IMR-90 (cell line): ENCODE measurements at regions not wholly inside any gene's neighbourhood (a gene's known extent, or its start where the extent isn't known, plus 50 kb on each side); places are given as distances from the start of the nearest gene placed in this dataset.

ENCODE experiments used
- ATAC-seq: fragments of 200-7000 bp; cut with Tn5 transposase; 2 replicates; pipeline ENCODE4 v1.9.1; 2020; ENCODE audit warnings: low read depth, mild to moderate bottlenecking, moderate library complexity
- BruUV-seq: library from RNA; stranded (reverse); fragments of 400-500 nt; replicated peaks from 2 replicates; lab custom pipeline; 2021; lab: Mats Ljungman, UMichigan
- CTCF ChIA-PET: fragments of 300-600 bp; formaldehyde crosslinking; extraction: SDS; loops from one replicate; lab custom pipeline; 2021; ENCODE audit warnings: antibody characterized with exemption; lab: Yijun Ruan, JAX
- POLR2A ChIA-PET: fragments of 300-600 bp; sonication (Branson Sonifier 250); formaldehyde crosslinking; loops from one replicate; lab custom pipeline; 2022; ENCODE audit warnings: antibody characterized with exemption; ENCODE audit not compliant: unreplicated experiment; lab: Charles Lee
- DNase-seq: peaks from one replicate; pipeline ENCODE4 v3.0.0; 2013
- H2AFZ ChIP-seq: replicated peaks from 2 replicates; pipeline ENCODE3; 2013; ENCODE audit warnings: low read length, mild to moderate bottlenecking; ENCODE audit not compliant: poor library complexity
- H2AK5ac ChIP-seq: 2 replicates; pipeline ENCODE4 v1.6.1; 2013; ENCODE audit warnings: low read depth, low read length, inconsistent platforms
- H2AK9ac ChIP-seq: replicated peaks from 2 replicates; pipeline ENCODE3; 2013; ENCODE audit warnings: mild to moderate bottlenecking, low read depth, low read length, moderate library complexity; ENCODE audit not compliant: poor library complexity
- H2BK120ac ChIP-seq: 2 replicates; pipeline ENCODE4 v1.6.1; 2013; ENCODE audit warnings: low read depth, low read length, inconsistent platforms
- H2BK15ac ChIP-seq: 3 replicates; pipeline ENCODE4 v1.6.1; 2013; ENCODE audit warnings: low read depth, low read length, inconsistent platforms
- H2BK20ac ChIP-seq: 2 replicates; pipeline ENCODE4 v1.6.1; 2013; ENCODE audit warnings: low read depth, mild to moderate bottlenecking, inconsistent platforms, low read length, moderate library complexity
- H2BK5ac ChIP-seq: 2 replicates; pipeline ENCODE4 v1.6.1; 2013; ENCODE audit warnings: mild to moderate bottlenecking, low read depth, low read length, inconsistent platforms; ENCODE audit not compliant: poor library complexity, severe bottlenecking
- H3K14ac ChIP-seq: replicated peaks from 2 replicates; pipeline ENCODE4 v1.6.1; 2013; ENCODE audit warnings: low read depth, low read length, inconsistent platforms
- H3K18ac ChIP-seq: 2 replicates; pipeline ENCODE4 v1.6.1; 2013; ENCODE audit warnings: low read depth, low read length, control low read depth
- H3K23ac ChIP-seq: 2 replicates; pipeline ENCODE4 v1.6.1; 2013; ENCODE audit warnings: low read depth, low read length, inconsistent platforms
- H3K27ac ChIP-seq: 2 replicates; pipeline ENCODE4 v1.5.1; 2013; ENCODE audit warnings: mild to moderate bottlenecking, control low read depth, low read length; ENCODE audit not compliant: insufficient read depth
- H3K27me3 ChIP-seq: 2 replicates; pipeline ENCODE4 v1.6.1; 2013; ENCODE audit warnings: low read length; ENCODE audit not compliant: control insufficient read depth, insufficient read depth
- H3K36me3 ChIP-seq: 2 replicates; pipeline ENCODE4 v1.6.1; 2013; ENCODE audit warnings: low read length, mixed read lengths; ENCODE audit not compliant: control insufficient read depth, insufficient read depth
- H3K4ac ChIP-seq: 2 replicates; pipeline ENCODE4 v1.6.1; 2013; ENCODE audit warnings: low read depth, low read length, inconsistent platforms
- H3K4me1 ChIP-seq: 2 replicates; pipeline ENCODE4 v1.6.1; 2013; ENCODE audit warnings: low read length, mixed read lengths; ENCODE audit not compliant: control insufficient read depth, insufficient read depth
- H3K4me2 ChIP-seq: 2 replicates; pipeline ENCODE4 v1.6.1; 2013; ENCODE audit warnings: low read depth, mild to moderate bottlenecking, control low read depth, low read length, moderate library complexity
- H3K4me3 ChIP-seq: 2 replicates; pipeline ENCODE4 v1.5.1; 2013; ENCODE audit warnings: low read depth, mild to moderate bottlenecking, control low read depth, low read length, moderate library complexity; ENCODE audit not compliant: insufficient read depth
- H3K56ac ChIP-seq: 2 replicates; pipeline ENCODE4 v1.6.1; 2013; ENCODE audit warnings: low read length, inconsistent platforms; ENCODE audit not compliant: insufficient read depth; ENCODE audit errors: extremely low read depth
- H3K79me1 ChIP-seq, 2 experiments: 2 replicates each; pipeline ENCODE4 v1.6.1; 2013; ENCODE audit warnings: low read length in 2 of 2, inconsistent platforms in 1 of 2, low read depth in 1 of 2
- H3K9ac ChIP-seq: 2 replicates; pipeline ENCODE4 v1.6.1; 2013; ENCODE audit warnings: low read depth, low read length, control low read depth
- H3K9me1 ChIP-seq: 2 replicates; pipeline ENCODE4 v1.6.1; 2013; ENCODE audit warnings: low read length, inconsistent platforms; ENCODE audit not compliant: insufficient read depth
- H3K9me3 ChIP-seq: 2 replicates; pipeline ENCODE4 v1.6.1; 2013; ENCODE audit warnings: low read length; ENCODE audit not compliant: control insufficient read depth, insufficient read depth
- H4K20me1 ChIP-seq: 2 replicates; pipeline ENCODE4 v1.6.1; 2013; ENCODE audit warnings: low read length, inconsistent platforms; ENCODE audit not compliant: insufficient read depth
- H4K5ac ChIP-seq: 2 replicates; pipeline ENCODE4 v1.6.1; 2013; ENCODE audit warnings: mild to moderate bottlenecking, low read depth, low read length, control low read depth
- H4K8ac ChIP-seq, 2 experiments: 2 replicates each; pipeline ENCODE4 v1.6.1; 2013; ENCODE audit warnings: low read depth in 2 of 2, low read length in 2 of 2, control low read depth in 1 of 2, inconsistent platforms in 1 of 2
- H4K91ac ChIP-seq: 2 replicates; pipeline ENCODE4 v1.6.1; 2013; ENCODE audit warnings: low read depth, low read length, inconsistent platforms; ENCODE audit not compliant: insufficient read depth
- BHLHE40 ChIP-seq: fragments of 150-350 bp; IDR thresholded peaks from 2 replicates; pipeline ENCODE4 v1.6.1; 2016; ENCODE audit warnings: mild to moderate bottlenecking, low read depth, low read length
- MAFK ChIP-seq: IDR thresholded peaks from 2 replicates; pipeline ENCODE4 v1.6.1; 2012; ENCODE audit warnings: low read depth, low read length, improper control_type of control experiment
- RAD21 ChIP-seq: IDR thresholded peaks from 2 replicates; pipeline ENCODE4 v1.6.1; 2012; ENCODE audit warnings: low read length, improper control_type of control experiment
- RFX5 ChIP-seq: IDR thresholded peaks from 2 replicates; pipeline ENCODE4 v1.8.0; 2012; ENCODE audit warnings: low read depth, mild to moderate bottlenecking, low read length, moderate library complexity
- SMC3 ChIP-seq: fragments of 150-350 bp; IDR thresholded peaks from 2 replicates; pipeline ENCODE4 v1.6.1; 2016; ENCODE audit warnings: low read depth, mild to moderate bottlenecking, antibody characterized with exemption, low read length, moderate library complexity
- WGBS, 2 experiments: methylation state at CpG; one replicate each; pipeline versions ENCODE4 v1.1.5 to v1.1.7; 2013; ENCODE audit warnings: missing lambda C conversion rate in 2 of 2; ENCODE audit not compliant: insufficient read length in 1 of 2; ENCODE audit errors: extremely low coverage in 2 of 2; 5-methylcytosine and 5-hydroxymethylcytosine counted together
- dilution Hi-C: fragments of 300-500 bp; cut with HindIII; formaldehyde crosslinking; loops from one replicate; pipeline ENCODE4 v1.14.3; 2018; ENCODE audit warnings: low sequenced_read_pairs; ENCODE audit not compliant: unreplicated experiment
- in situ Hi-C: fragments of 300-500 bp; cut with MboI; formaldehyde crosslinking; loops from 3 replicates; pipeline ENCODE4 v1.14.3; 2019; ENCODE audit warnings: low sequenced_read_pairs, inconsistent platforms, mixed read lengths
- intact Hi-C: fragments of 100-400 bp; cut with micrococcal nuclease; formaldehyde crosslinking; loops from 2 replicates; pipeline ENCODE4 v1.10.0; 2022

DNA sequence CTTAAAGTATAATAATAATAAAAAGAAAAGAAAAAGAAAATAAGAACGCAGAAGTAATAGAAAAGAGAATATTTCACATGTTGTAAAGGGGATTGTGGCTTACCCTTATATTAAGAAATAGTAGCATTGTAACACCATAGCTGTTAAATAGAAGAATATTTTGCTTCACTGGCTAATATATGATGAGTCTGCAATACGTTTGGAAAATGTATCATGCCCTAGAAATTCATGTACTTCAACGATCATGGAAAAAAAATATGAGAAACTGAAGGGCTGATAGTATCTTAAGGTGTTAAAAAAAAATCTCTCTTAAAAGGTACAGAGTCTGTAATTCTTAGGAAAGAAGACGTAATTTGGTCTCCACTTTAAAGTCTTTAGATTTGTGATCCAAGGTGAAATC, 1390.5 kb upstream of the ADGRL2 start:
- Histone ChIP-seq H3K18ac (no peak overlapping the region), H2AFZ (no peak overlapping the region), H3K27me3 (no peaks in the 10 kb centered on the region), H3K9me1 (no peaks in the 10 kb centered on the region), H4K8ac (no peak overlapping the region), H2BK20ac (no peak overlapping the region), H3K4me2 (no peak overlapping the region), H3K79me1 (no peaks in the 10 kb centered on the region), H3K36me3 (no peaks in the 10 kb centered on the region), H3K4ac (no peak overlapping the region), H2AK5ac (no peak overlapping the region), H3K4me3 (no peak overlapping the region), H4K91ac (no peak overlapping the region), H3K27ac (no peak overlapping the region), H3K9me3 (no peaks in the 10 kb centered on the region), H2BK120ac (no peak overlapping the region), H3K23ac (no peak overlapping the region), H3K4me1 (no peaks in the 10 kb centered on the region), H2AK9ac (no peak overlapping the region), H3K56ac (no peak overlapping the region), H3K9ac (no peak overlapping the region), H2BK15ac (no peak overlapping the region), H4K5ac (no peak overlapping the region), H4K20me1 (no peaks in the 10 kb centered on the region), H3K14ac (no peak overlapping the region), H2BK5ac (no peak overlapping the region)
- DNase-seq = no peak
- TF ChIP-seq RAD21 (no peak), SMC3 (no peak), BHLHE40 (no peak), MAFK (peak; percentile 19; the same call in 1 of the 2 replicates), RFX5 (no peak)
- no peak for ATAC-seq
- ChIA-PET POLR2A (no interaction called here), CTCF (no interaction called here)
- intact Hi-C loops = no loop called here
- no CpG with 5 or more reads among the region's 4 CpGs for WGBS, 2 experiments
- no TSS peak for BruUV-seq
- dilution Hi-C loops = no loop called here
- in situ Hi-C loops = no loop called here
